ENCODE measurements at regions not wholly inside any gene's neighbourhood (a gene's known extent, or its start where the extent isn't known, plus 50 kb on each side); places are given as distances from the start of the nearest gene placed in this dataset.

- Histone ChIP-seq H3K9ac (ENCODE audit: control insufficient read depth, insufficient read depth, low read length) (no peak overlapping the region), H3K36me3 (ENCODE audit: control insufficient read depth in 2 of 2, insufficient read depth in 2 of 2, low read length in 1 of 2) (no peaks in the 10 kb centered on the region), H3K9me3 (replicated peaks; ENCODE audit: control insufficient read depth, insufficient read depth, low read length) (no peaks in the 10 kb centered on the region), H3K27ac (ENCODE audit: control insufficient read depth, insufficient read depth) (no peak overlapping the region), H3K4me1 (ENCODE audit: control insufficient read depth, insufficient read depth, low read length) (no peaks in the 10 kb centered on the region), H3K4me2 (ENCODE audit: control insufficient read depth, insufficient read depth) (no peak overlapping the region), H2AFZ (ENCODE audit: control insufficient read depth, low read depth, low read length) (no peak overlapping the region), H3K4me3 (no peak overlapping the region), H4K20me1 (ENCODE audit: control insufficient read depth, insufficient read depth) (no peaks in the 10 kb centered on the region), H3K79me2 (ENCODE audit: control insufficient read depth, insufficient read depth, low read length) (no peaks in the 10 kb centered on the region), H3K27me3 (replicated peaks in 1 of 2; ENCODE audit: control insufficient read depth in 2 of 2, insufficient read depth in 2 of 2, low read length in 1 of 2) (no peaks in the 10 kb centered on the region)
- ATAC-seq (no peak), DNase-seq (ENCODE audit: low read depth, low spot score) (no peak), FAIRE-seq (no peak)
- ChIA-PET SMC1A (ENCODE audit: uncharacterized antibody, unreplicated experiment) (interaction anchor here (0.7 to 4.5 kb wide), 11 partner anchors 10 to 108 kb away, joined by 3 to 17 read pairs (median 3); no protein-coding TSS in a partner anchor), POLR2A (interaction anchor here (0.6 to 1.5 kb wide), 3 partner anchors 10 to 23 kb away, joined by 3 to 5 read pairs (median 3); no protein-coding TSS in a partner anchor), RAD21 (ENCODE audit: unreplicated experiment) (no interaction called here), CTCF (interaction anchor here (0.8 to 2.2 kb wide), 4 partner anchors 16 to 189 kb away, joined by 3 to 6 read pairs (median 3); no protein-coding TSS in a partner anchor)
- BruUV-seq (replicated peaks), result no TSS peak
- WGBS (ENCODE audit: insufficient coverage, insufficient replicate concordance, low lambda C conversion rate, missing lambda C conversion rate), result 16% methylated on average over 3 of the region's 3 CpGs
- intact Hi-C loops (cut with micrococcal nuclease; ENCODE audit: unreplicated experiment), result no loop called here
- in situ Hi-C loops (cut with MboI), result no loop called here
- no peak for TF ChIP-seq BCL3 (IDR thresholded peaks at IDR 0.05; ENCODE audit: borderline replicate concordance, insufficient read depth, low read depth, low read length, poor library complexity, severe bottlenecking)
- no peak for TF ChIP-seq SREBF1 (IDR thresholded peaks at IDR 0.05; ENCODE audit: low read length)
- TF ChIP-seq, protein P1, sequence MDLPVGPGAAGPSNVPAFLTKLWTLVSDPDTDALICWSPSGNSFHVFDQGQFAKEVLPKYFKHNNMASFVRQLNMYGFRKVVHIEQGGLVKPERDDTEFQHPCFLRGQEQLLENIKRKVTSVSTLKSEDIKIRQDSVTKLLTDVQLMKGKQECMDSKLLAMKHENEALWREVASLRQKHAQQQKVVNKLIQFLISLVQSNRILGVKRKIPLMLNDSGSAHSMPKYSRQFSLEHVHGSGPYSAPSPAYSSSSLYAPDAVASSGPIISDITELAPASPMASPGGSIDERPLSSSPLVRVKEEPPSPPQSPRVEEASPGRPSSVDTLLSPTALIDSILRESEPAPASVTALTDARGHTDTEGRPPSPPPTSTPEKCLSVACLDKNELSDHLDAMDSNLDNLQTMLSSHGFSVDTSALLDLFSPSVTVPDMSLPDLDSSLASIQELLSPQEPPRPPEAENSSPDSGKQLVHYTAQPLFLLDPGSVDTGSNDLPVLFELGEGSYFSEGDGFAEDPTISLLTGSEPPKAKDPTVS (IDR thresholded peaks at IDR 0.05; ENCODE audit: low read depth, low read length), result no peak
- no peak for TF ChIP-seq CUX1 (IDR thresholded peaks at IDR 0.05; ENCODE audit: insufficient replicate concordance, low read depth, low read length)
- TF ChIP-seq RELA (IDR thresholded peaks at IDR 0.05; ENCODE audit: borderline replicate concordance, partially characterized antibody), result no peak
- no peak for TF ChIP-seq KDM1A (IDR thresholded peaks at IDR 0.05; ENCODE audit: borderline replicate concordance)
- TF ChIP-seq CBX3 (IDR thresholded peaks at IDR 0.05; ENCODE audit: borderline replicate concordance, low read depth), result no peak
- no peak for TF ChIP-seq CEBPB (IDR thresholded peaks at IDR 0.05; ENCODE audit: borderline replicate concordance in 1 of 2, low read depth in 2 of 2, low read length in 2 of 2)
- TF ChIP-seq TCF12 (IDR thresholded peaks at IDR 0.05; ENCODE audit: low read depth, low read length), result no peak
- TF ChIP-seq ZNF217 (IDR thresholded peaks at IDR 0.05), result no peak
- no peak for TF ChIP-seq CHD4 (IDR thresholded peaks at IDR 0.05)
- no peak for TF ChIP-seq CHD1 (IDR thresholded peaks at IDR 0.05; ENCODE audit: low read depth, low read length)
- TF ChIP-seq JUNB (IDR thresholded peaks at IDR 0.05), result no peak
- TF ChIP-seq BCLAF1 (IDR thresholded peaks at IDR 0.05), result no peak
These were observed 118.9 kb upstream of the NHSL1 start for GRCh38 chr6:138618168-138618567.

Measured in GM12878 (cell line).